NCI-H446 (cell line): ENCODE measurements at regions not wholly inside any gene's neighbourhood (a gene's known extent, or its start where the extent isn't known, plus 50 kb on each side); places are given as distances from the start of the nearest gene placed in this dataset.

Source experiments
- DNase-seq, 2 experiments: peaks; one replicate each; lab custom pipeline; 2025; lab: John Stamatoyannopoulos, UW

DNA sequence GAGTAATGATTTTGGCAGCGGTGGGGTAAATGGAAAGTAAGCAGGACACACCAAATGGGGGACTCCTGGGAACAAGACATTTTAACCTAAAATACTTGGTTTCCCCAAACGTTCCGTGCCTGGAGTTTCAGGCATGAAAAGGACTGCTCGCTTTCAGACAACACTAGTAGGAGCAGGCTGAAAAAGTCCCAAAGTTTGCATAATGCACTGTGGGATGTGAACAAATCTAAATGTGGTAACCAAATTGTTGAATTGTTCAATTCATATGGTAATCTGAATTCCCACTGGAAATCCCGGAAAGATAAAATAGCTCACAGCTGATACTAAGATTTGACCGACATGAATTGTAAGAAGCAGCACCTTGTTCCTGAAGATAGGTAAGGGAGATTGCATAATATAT is 467.2 kb upstream of the ARGLU1 start:
- no peak for DNase-seq

DNA sequence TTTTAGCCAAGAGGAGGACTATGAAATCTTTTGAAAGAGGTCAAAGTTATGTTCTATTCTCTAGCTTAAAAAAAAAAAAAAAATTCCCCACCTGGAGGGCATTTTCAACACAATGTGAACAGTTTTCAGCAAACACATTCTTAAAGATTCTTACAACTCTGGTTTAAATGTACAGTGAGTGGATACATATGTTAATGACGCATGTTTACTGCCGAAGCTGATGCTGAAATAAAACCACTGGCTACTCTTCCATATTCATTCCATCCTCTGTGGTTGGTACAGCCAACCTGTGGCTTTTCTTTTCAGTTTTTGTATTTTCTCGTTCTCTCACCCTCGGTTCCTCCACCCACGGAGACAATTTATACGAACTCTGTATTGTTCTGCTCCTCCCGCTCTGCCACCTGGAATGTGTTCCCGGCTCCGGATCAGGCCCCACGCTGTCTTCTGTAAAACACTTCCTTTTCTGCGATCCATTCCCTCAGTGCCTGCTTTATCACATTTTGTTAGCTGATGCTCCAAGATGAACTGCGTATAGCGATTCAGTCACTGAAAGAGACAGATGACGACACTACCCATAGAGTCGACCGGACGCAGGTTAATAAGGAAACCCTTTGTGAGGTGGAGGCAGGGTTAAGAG is 466.4 kb upstream of the ARGLU1 start:
- no peak for DNase-seq

DNA sequence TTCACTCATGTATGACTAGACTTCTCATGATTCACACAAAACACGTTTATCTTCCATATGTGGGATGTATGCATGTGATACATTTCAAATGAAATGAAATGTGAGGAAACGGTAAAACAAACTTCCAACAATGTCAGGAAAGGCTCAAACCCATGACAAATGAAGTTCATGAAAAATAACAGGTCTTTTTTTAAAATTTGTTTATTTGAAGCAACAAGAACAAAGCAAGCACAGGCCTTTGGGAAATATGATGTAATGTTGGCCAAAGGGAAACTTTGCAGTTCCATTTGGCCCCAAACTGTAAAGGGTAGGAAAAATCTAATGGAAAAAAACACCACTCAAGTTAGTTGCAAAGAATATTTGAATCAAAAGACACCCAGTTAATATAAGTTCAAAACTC is 463.8 kb upstream of the ARGLU1 start:
- DNase-seq: no peak

DNA sequence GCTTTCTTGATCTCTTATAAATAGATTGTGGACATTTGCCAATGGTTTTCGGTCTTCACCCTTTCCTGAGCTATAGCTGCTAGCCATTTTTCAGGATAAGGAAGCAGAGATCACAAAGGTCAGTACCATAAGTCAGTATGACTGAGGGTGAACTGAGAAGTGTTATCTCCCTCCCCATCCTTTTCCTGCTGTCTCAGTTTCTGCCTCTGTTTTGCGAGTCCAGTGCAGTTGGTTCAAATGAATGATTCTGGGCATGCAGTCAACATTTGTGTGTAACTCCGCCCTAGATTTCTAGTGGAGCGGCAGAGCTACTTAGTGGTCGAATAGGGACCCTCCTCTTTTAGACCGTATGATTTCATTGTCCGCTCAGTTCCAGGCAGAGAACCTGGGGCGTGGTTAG is 460.8 kb upstream of the ARGLU1 start:
- DNase-seq: no peak

DNA sequence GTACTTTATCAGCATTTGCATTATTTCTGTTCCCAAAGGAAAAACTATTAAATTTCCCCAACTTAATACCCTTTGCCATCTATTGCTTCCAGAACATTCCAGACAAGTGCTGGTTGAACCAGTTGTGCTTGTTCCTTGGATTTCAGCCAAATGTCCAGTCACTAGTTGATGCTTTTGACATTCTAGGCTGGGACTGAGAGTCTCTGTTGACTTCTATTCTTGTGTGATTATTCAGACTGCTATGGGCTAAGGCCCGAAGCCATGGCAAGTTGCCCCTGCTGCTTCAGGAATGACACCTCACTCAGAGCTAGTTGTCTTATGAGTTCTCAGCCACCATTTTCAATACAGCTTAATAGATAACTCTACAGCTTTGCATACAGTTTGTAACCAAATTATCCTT is 458.1 kb upstream of the ARGLU1 start:
- DNase-seq: no peak

DNA sequence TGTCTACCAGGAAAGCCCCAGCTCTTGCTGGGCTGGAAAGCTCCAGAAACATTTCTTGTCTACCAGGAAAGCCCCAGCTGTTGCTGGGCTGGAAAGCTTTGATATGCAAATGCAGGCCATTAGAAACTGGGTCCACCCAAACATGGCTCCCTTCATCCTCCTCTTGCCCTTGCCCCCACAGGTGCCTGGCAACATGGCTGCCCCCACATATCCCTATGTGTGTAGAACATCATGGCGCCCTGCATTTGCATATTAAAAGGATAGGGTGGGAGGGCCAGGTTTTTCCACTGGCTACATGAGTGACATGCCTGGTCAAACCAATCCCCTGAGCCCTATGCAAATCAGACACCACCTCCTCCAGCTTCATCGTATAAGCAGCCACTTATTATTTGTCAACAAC is 455.4 kb upstream of the ARGLU1 start:
- no peak for DNase-seq

DNA sequence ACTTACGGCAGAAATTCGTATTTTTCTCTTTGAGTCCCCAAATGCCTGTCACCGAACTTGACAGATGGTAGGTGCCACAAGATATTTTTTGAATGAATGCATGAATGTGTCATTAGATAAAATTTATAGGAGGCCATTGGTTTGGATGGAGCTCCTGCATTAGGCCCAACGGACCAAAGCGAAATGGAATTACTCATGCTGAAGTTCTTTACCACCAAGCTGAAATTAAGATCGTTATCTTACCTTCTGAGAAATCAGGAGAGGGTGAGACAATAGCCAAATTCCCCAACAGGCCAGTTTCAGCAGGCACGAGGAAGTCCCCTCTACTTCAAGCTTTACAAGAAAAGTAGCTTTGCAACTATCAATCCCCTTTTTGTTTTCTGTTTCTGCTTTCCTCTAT is 452.5 kb upstream of the ARGLU1 start:
- DNase-seq: no peak

DNA sequence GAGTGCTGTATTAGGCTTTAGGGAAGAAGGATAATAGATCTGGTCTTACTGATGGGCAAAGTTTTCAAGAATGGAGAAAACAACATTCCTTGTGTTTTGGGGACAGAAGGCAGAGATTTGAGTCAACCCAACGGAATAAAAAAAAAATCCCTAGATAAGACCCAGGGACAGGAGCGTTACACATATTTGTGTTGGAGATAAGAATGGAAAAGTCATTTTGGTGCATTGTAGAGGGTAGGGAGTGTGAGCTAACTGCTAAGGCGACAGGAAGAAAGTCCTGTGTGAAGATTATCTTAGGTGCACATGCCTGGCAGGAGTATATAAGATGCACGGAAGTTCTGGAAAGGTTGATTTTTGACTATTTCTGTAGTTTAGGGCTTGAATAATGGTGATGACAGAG is 450.3 kb upstream of the ARGLU1 start:
- no peak for DNase-seq

DNA sequence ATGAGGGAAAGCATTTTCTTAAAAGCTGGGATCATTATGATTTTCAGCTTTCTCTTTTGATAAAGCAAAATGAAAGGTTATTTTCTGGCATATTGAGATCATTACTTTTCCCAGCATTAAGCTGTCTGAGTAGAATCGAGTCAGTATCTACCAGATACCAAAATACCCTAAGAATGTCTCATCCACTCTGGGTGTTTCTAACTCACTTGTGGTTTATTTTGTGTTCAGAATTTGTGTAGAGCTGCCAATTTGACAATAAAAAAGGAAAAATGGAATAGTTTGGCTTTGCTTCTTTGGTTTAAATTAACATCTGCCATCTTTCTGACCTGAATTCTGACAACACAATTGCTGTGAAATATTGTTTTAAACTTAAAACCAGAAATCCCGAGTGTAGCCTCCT is 438.7 kb upstream of the ARGLU1 start:
- DNase-seq: no peak

DNA sequence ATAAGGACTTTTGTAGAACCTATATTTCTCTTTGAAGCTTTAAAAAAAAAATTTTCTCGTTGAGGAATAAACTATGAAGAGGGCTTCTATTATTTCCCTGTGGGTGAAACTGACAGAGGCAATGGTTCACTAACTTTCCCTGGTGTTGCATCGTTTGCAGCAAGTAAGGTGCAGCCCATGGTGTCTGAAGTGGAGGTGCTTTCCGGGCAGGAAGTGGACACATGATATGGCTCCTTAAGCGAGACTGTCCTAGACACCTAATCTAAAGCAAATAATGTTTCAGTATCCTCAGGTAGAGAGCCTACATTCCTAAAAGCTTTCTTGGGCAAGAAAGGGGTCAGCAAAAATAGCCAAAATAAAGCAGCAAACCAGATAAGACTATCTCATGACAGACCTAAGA is 437.6 kb upstream of the ARGLU1 start:
- DNase-seq: no peak

DNA sequence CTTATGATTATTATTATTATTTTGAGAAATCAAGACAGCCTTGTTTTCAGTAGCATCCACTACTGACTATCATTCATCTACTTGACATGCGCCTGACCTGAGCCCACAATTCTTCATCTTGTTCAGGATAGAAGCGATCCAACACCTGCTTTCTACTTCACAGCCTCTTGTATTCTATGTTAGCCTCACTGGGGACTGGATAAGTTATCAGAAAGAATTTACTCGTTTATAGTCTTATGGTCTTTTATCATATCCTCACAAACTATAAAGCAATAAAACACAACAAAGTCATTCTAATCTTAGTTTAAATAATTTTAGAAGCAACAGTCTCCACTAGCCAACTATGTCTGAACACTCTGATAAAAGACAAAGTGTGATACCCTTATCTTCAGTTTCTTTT is 436.0 kb upstream of the ARGLU1 start:
- DNase-seq: no peak

DNA sequence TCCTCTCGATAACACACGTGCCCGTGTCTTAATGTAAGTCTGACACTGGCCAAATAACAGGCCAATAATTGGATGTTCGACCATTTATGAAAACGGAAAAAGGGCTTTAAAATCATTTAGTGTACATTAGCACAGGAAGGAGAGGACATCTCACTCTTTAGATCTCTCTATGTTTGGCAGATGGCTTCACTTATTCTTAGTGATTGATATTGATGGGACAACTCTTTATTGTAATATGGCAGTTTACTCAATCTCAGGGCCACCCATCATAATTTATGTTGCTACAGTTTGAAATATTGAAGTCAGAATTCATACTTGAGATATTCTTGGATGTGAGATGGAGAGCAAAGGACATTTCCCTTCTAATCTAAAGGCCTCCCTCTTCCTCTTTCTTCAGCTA is 430.7 kb upstream of the ARGLU1 start:
- DNase-seq: no peak

DNA sequence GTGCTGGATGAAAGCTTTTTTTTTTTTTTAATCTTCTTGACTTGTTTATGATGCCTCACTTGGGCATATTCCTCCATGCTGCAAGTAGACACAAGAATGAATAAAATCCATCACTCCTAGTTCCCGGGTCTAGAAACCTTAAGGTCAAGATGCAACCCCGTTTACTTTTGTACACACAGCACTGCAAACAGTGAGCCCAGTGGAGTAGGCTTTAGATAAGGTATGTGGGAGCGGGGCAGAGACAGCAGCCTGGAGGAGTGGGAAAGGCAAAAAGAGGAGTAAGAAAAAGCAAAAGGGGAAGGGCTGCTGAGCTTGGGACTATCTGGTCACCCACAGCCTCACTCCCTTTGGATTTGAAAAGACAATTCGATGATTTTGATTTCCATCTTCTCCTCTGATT is 429.8 kb upstream of the ARGLU1 start:
- no peak for DNase-seq

DNA sequence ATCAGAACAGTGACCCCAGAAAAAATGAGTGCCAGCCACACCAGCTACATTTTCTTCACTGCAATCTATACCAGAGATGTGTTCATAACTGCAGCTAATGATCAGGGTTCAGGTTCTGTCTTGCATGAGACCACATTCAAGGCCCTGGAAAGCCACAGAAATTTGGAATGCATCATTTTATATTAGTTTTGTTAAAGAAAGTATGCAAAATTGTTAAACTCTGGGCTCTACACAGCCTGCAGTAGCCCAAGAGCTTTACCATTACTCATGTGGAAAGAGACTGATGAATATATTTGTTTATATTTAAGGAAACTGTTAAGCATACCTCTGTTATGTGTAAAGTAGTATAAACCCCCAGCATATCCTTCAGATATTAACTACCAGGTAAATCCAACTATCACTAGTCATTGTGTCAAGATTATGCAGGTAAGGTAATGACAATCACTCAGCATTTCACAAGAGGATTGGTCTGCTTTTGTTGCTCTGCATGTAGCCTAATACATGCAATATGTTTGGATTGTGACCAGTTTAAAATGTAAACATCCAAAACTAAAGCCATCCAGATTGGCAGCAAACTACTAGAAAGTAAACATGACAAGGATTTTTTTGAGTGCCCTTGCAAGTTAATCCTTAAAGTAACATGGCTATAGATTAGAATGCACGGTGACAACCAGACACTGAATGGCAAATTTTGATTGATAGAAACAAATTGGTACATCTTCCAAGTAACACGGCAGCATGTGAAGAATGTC is 429.1 kb upstream of the ARGLU1 start:
- no peak for DNase-seq

DNA sequence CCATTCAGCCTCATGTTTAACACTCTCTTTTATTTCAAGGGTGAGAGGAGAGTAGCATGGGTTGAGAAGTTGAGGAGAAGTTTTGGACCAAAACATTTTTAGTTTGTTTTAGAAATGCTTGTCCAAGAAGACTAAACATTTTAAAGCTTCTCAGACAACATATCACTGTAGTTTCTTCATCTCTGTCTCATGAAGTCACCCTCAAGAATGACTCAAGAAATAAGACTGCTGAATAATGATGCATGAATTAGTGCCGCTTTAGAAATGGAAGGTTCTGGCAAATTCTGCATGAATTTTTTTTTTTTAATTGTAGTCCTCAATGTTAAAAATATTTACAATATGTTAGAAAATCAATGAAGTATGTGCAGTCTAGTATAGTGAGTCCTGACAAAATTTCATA is 422.7 kb upstream of the ARGLU1 start:
- no peak for DNase-seq

DNA sequence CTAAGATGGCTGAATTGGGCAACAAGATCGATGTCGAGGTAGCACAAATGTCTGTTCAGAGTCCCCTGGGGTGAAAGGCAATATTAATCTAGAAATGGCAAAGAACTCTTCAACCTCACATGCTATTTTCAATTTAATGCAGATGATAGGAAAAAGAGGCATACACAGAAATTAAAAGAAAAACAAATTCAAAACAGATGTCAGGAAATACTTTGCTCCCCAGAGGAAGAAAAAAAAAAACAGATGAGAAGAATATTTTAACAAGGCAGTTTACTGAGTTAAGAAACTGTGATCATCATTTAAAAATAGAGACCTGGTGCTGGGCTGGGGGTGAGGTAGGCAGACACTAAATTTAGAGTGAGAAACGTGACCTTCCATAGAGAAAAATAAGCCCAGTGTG is 421.9 kb upstream of the ARGLU1 start:
- DNase-seq: no peak

DNA sequence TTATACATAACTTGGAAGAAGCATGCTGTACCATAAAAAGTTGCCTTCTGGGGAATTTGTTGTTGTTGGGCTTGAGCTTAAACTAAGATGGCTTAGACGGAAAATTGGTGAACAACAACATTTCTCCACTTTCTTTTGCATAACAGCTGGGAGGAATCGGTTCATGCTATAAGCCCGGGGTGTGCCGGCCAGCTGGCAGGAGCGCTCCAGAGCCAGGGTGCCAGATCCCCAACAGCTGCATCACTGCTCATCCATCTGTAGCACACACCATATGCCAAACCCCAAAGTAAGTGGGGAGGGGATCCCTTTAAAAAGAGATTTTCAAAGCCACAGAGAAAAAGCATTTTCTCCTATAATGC is 419.5 kb upstream of the ARGLU1 start:
- no peak for DNase-seq

DNA sequence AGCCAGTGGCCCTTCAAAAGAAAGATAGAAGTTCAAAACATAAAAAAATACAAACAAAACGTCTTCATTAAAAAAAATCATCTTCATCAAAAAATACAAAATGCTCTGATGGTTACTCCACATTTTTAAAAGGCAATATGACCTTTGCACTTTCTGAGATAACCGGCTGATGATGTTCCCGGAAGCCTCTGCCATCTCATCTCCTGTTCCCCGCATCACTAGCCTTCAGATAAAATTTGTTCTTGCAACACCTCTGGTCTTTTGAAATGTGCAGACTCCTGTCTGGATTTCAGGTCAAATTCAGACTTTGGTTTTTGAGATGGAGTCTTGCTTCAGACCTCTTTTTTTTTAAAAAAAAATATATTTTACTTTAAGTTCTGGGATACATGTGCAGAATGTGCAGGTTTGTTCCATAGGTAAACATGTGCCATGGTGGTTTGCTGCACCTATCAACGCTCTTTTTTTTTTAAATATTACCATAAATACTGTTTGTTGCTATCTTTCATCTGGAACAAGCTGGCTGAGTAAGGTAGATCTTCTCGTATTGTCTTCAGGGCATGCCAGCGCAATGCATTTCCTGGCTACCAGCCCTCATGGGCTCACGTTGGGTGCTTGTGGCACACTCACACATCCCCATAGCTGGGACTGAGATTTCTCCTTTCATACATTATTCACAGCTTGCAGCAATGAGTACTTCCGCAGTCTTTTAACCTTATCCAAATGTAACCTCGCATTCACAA is 418.9 kb upstream of the ARGLU1 start:
- DNase-seq: no peak

DNA sequence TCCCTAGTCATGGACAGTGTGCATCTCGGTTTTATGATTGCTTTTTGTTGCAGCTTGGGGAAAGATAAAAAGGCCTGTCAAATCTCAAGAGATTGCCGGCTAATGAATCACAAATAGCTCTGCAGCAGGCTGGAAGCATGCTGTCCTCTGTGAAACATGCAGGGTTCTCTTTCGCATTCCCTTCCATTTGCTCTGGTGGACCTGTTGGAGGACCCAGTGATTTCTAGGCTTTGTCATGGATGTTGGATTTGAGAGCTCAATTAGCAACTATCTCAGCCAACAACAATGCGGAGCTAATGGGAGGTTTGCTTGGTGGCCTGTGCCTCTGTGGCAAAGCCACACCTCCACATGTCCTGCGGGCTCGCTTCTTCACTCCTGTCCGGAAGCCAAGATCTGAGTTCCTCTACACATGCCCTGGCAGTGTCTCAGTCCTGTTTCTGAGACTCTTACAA is 418.1 kb upstream of the ARGLU1 start:
- DNase-seq: no peak

DNA sequence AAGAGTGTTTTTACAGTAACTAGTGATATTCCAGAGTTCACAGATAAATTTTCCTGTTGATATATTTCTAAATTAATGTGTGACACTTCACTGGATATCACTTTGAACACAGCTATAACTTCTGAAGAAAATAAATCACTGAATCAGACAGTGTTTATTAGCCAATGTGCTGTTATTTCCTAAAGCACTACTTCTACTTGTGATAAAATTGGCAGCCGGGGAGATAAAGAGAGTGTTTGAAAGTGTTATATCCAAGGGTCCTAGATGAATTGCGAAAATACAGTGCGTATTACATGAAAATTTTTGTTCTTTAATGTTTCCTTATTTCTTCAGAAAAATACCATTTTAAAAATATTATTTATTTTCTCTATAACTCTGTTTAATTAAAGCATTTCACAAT is 417.5 kb upstream of the ARGLU1 start:
- no peak for DNase-seq

DNA sequence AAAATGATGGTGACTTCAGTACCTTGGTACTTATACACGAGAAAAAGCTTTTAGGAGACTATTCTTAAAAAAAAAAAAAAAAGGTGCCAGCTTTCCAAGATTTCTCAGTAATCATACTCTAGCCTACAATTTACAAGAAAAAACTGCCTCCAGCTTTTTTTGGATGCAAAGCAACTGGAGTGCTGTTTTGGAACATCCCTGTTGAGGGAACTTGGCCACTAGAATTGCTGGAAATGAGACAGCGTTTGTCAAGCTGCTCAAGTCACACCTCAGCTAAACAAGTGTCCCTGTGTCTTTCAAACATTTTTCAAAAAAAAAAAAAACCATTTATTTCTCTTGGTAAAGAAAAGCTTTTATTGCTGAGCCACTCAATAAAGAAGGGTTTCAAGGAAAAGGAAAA is 413.1 kb upstream of the ARGLU1 start:
- DNase-seq: no peak

DNA sequence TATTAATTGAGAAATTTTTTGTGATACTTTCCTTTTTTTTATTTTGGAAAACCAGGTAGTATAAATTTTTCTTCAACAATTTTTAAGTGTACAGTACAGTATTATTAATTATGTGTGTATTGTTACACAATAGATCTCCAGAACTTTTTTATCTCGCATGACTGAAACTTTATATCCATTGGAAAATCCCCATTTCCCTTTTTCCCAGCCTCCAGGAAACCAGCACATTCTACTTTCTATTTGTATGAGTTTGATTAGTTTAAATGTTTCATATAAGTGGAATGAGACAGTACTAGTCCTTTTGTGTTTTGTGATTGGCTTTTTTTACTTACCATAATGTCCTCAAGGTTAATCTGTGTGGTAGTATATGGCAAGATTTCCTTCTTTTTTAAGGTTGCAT is 399.5 kb upstream of the ARGLU1 start:
- DNase-seq: no peak

DNA sequence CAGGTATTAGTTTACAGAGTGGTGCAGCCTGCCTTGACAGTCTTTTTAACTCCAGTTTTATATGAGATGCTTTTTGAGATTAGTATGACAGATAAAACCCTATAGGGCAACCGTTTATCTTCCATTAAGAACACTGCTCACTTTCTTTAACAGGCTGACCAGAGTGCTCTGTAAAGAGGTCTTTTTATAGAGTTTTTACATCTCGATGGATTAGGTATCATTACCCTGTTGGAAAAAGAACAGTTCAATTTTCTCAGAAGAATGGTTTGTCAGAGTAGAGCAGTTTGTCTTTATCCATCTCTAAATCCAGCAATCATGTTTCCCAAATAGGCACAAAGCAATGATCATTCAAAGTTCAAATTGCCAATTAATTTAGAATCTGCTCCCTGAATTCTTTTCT is 395.2 kb upstream of the ARGLU1 start:
- no peak for DNase-seq
